ENCODE measurements at regions not wholly inside any gene's neighbourhood (a gene's known extent, or its start where the extent isn't known, plus 50 kb on each side); places are given as distances from the start of the nearest gene placed in this dataset.

DNA sequence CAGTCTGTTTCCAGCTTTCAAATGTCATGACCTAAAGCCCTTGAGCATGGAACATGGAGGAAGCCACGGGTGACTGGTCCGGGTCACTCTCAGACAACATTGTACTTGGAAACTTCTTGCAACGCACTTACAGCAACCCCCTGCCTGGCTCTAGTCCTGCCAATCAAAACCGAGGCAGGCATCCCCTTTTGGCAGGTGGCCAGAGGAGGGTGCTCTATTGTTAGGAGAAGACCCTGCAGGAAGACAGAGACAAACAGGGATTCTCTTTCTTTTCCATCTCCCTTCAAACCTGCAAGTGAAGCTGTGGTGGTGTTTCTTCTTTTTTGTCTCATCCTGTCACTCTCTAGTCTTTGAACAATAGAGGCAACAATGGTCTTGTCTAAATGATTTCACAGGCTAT is 667.2 kb downstream of the ZEB2 start:
- Histone ChIP-seq H3K4me1 (no peaks in the 10 kb centered on the region), H3K4me3 (no peak overlapping the region), H3K36me3 (no peaks in the 10 kb centered on the region), H3K9me3 (no peaks in the 10 kb centered on the region), H3K27me3 (no peaks in the 10 kb centered on the region), H3K27ac (no peak overlapping the region)
- no peak for DNase-seq
- intact Hi-C loops (cut with DNase I; ENCODE audit: low total_unique reads), result no loop called here
- TF ChIP-seq CTCF (IDR thresholded peaks at IDR 0.05), result no peak
- no peak for TF ChIP-seq POLR2A (IDR thresholded peaks at IDR 0.05)

- Histone ChIP-seq H3K9me3 (no peaks in the 10 kb centered on the region), H3K4me1 (no peaks in the 10 kb centered on the region), H3K4me3 (no peak overlapping the region), H3K27ac (no peak overlapping the region), H3K36me3 (no peaks in the 10 kb centered on the region), H3K27me3 (no peaks in the 10 kb centered on the region)
- DNase-seq, result no peak
- TF ChIP-seq POLR2A (IDR thresholded peaks at IDR 0.05) (no peak), CTCF (IDR thresholded peaks at IDR 0.05) (no peak)
- intact Hi-C loops (cut with DNase I; ENCODE audit: low total_unique reads), result no loop called here
Measured at GRCh38 chr2:143850084-143850483, 669.8 kb downstream of the ZEB2 start.

DNA sequence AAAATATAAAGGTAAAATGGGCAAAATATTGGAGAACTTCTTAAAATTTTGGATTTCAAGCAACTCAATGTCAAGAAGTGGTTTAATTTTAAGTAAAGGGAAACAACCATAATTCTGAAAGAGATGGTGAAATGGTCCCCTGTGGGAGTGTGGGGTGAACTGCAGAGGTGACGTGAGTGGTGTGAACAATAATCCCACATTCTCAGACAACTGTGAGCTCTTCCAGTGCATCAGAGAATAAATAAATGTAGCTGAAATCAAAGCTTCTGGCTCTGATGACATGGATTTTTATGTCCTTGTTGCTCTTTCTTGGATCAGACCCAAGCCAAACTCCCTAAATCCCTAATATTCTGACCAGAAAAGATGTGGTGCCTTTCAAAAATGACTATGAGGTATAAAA is 672.7 kb downstream of the ZEB2 start:
- no peaks in the 10 kb centered on the region for H3K36me3 ChIP-seq

GRCh38 chr2:143844986-143845385 is 674.9 kb downstream of the ZEB2 start:
- H3K4me3 ChIP-seq, result no peak overlapping the region
- TF ChIP-seq POLR2A (IDR thresholded peaks at IDR 0.05), result no peak
- TF ChIP-seq CTCF (IDR thresholded peaks at IDR 0.05), result no peak
- no peak overlapping the region for H3K27ac ChIP-seq
- no peaks in the 10 kb centered on the region for H3K9me3 ChIP-seq
- intact Hi-C loops (cut with DNase I; ENCODE audit: low total_unique reads), result no loop called here
- no peaks in the 10 kb centered on the region for H3K4me1 ChIP-seq
- H3K36me3 ChIP-seq, result no peaks in the 10 kb centered on the region
- H3K27me3 ChIP-seq, result no peaks in the 10 kb centered on the region
- DNase-seq, result no peak

More for the DNA sequence above, 672.7 kb downstream of the ZEB2 start:
- Histone ChIP-seq H3K4me1 (no peaks in the 10 kb centered on the region), H3K9me3 (no peaks in the 10 kb centered on the region), H3K27ac (no peak overlapping the region), H3K27me3 (no peaks in the 10 kb centered on the region), H3K4me3 (no peak overlapping the region)
- intact Hi-C loops (cut with DNase I; ENCODE audit: low total_unique reads), result no loop called here
- TF ChIP-seq POLR2A (IDR thresholded peaks at IDR 0.05) (no peak), CTCF (IDR thresholded peaks at IDR 0.05) (no peak)
- no peak for DNase-seq

- no peaks in the 10 kb centered on the region for H3K36me3 ChIP-seq
- DNase-seq, result no peak
- TF ChIP-seq POLR2A (IDR thresholded peaks at IDR 0.05) (no peak), CTCF (IDR thresholded peaks at IDR 0.05) (no peak)
- no peaks in the 10 kb centered on the region for H3K9me3 ChIP-seq
- intact Hi-C loops (cut with DNase I; ENCODE audit: low total_unique reads), result no loop called here
- H3K27me3 ChIP-seq, result no peaks in the 10 kb centered on the region
- H3K27ac ChIP-seq, result no peak overlapping the region
- no peaks in the 10 kb centered on the region for H3K4me1 ChIP-seq
- no peak overlapping the region for H3K4me3 ChIP-seq
Measured at GRCh38 chr2:143843686-143844085, 676.2 kb downstream of the ZEB2 start.

Data from uterus (tissue), 3 donors.